Heart right ventricle (tissue), 16 donors: ENCODE measurements at regions not wholly inside any gene's neighbourhood (a gene's known extent, or its start where the extent isn't known, plus 50 kb on each side); places are given as distances from the start of the nearest gene placed in this dataset.

ENCODE experiments used
- ATAC-seq, 8 donors: fragments of 200-7000 bp; cut with Tn5 transposase; one replicate each; pipeline ENCODE4 v1.9.1; 2020; ENCODE audit warnings: mild to moderate bottlenecking in 8 of 8, moderate library complexity in 8 of 8, moderate number of reproducible peaks in 1 of 8
- DNase-seq, 2 donors: peaks; one replicate each; pipeline ENCODE4 v3.0.0-alpha.2; 2020
- H3K27ac ChIP-seq, 10 donors: fragments of 200-600 bp; sonication (generic) in 2 of 10; one replicate each; pipeline versions ENCODE4 v1.5.0 to v1.8.0; 2020 to 2022; ENCODE audit warnings: mild to moderate bottlenecking in 3 of 10
- H3K27me3 ChIP-seq, 7 donors: fragments of 200-600 bp; one replicate each; pipeline ENCODE4 v1.8.0; 2021 to 2022; ENCODE audit warnings: mild to moderate bottlenecking in 2 of 7
- H3K36me3 ChIP-seq, 9 donors: fragments of 200-600 bp; sonication (generic) in 1 of 9; one replicate each; pipeline versions ENCODE4 v1.5.0 to v1.8.0; 2020 to 2022; ENCODE audit warnings: mild to moderate bottlenecking in 2 of 9
- H3K4me1 ChIP-seq, 9 donors: fragments of 200-600 bp; sonication (generic) in 1 of 9; one replicate each; pipeline versions ENCODE4 v1.5.0 to v1.8.0; 2020 to 2022; ENCODE audit warnings: mild to moderate bottlenecking in 4 of 9
- H3K4me3 ChIP-seq, 10 donors: fragments of 200-600 bp; sonication (generic) in 2 of 10; one replicate each; pipeline versions ENCODE4 v1.5.0 to v1.8.0; 2020 to 2022; ENCODE audit warnings: mild to moderate bottlenecking in 7 of 10, moderate library complexity in 2 of 10
- H3K9me3 ChIP-seq, 11 donors: fragments of 200-600 bp in 10 of 11; sonication (generic) in 2 of 11; one replicate each; pipeline versions ENCODE4 v1.5.0 to v1.8.0; 2013 to 2022; ENCODE audit warnings: mild to moderate bottlenecking in 2 of 11, control low read depth in 1 of 11, moderate library complexity in 1 of 11
- CTCF ChIP-seq, 9 donors: fragments of 200-600 bp; sonication (generic) in 2 of 9; IDR thresholded peaks; one replicate each; pipeline versions ENCODE4 v1.5.0 to v1.8.0; 2021 to 2022; ENCODE audit warnings: antibody characterized with exemption in 9 of 9, mild to moderate bottlenecking in 5 of 9, moderate library complexity in 1 of 9
- WGBS, 2 donors: extraction: QIAGEN DNeasy Blood & Tissue Kit; methylation state at CpG; one replicate each; pipeline ENCODE4 v1.1.7; 2013; ENCODE audit warnings: inconsistent platforms in 1 of 2; 5-methylcytosine and 5-hydroxymethylcytosine counted together
- intact Hi-C, 10 donors: fragments of 100-400 bp; cut with DNase I; formaldehyde crosslinking; loops; one replicate each; pipeline versions ENCODE4 v1.11.1 to v1.14.2; 2022
- donor health status: Arrhythmogenic right ventricular cardiomyopathy.
- donor health status: ischemic (EF 13 %, LVEDD 7.1; RV severe dilation, severe dysfunction).
- donor health status: healthy with polysubstance abuse.
- donor health status: DM: no; HTN: yes; CAD: no.
- donor health status: DM: no; HTN: no; CAD: no.
- donor health status: ischemic (EF 25% LVEDD 6.9; RV normal size, moderate dysfunction).
- donor health status: ischemic (EF 25% LVEDD 5.7; RV mildly dilated, moderate dysfunction).
- donor health status: healthy.
- donor health status: DM: yes; HTN: yes; CAD: no.
- donor health status: Ischemic cardiomyopathy.
- donor health status: ischemic (EF 35%, LVEDD 5.7; RV mildly dilated, moderate dysfunction).
- donor health status: nonischemic (EF 11% LVEDD 7.7; RV severe dilation, severe dysfunction).
- donor health status: DM: yes; HTN: yes; CAD: no.
- donor health status: PGD.
- donor health status: ischemic (EF 29% LVEDD 5.4; RV normal size, mild dysfunction).
- donor health status: nonischemic (EF 23%, LVEDD 6.1; RV moderate dilation, normal function).

GRCh38 chr6:91433660-91434534 is 847.0 kb upstream of the MAP3K7 start:
- no peak for DNase-seq
- H3K27ac ChIP-seq, result no peak overlapping the region
- ATAC-seq, result no peak
- no peaks in the 10 kb centered on the region for H3K36me3 ChIP-seq
- no peaks in the 10 kb centered on the region for H3K27me3 ChIP-seq
- intact Hi-C loops, result no loop called here
- H3K4me1 ChIP-seq, result no peaks in the 10 kb centered on the region
- 47 to 65% methylated on average over 4 of the region's 4 CpGs for WGBS, 2 donors
- H3K9me3 ChIP-seq, result no peaks in the 10 kb centered on the region
- no peak for TF ChIP-seq CTCF (IDR thresholded peaks at IDR 0.05)
- no peak overlapping the region for H3K4me3 ChIP-seq

- no peak overlapping the region for H3K27ac ChIP-seq
- H3K9me3 ChIP-seq, result no peaks in the 10 kb centered on the region
- ATAC-seq, result no peak
- H3K4me3 ChIP-seq, result no peak overlapping the region
- no peaks in the 10 kb centered on the region for H3K36me3 ChIP-seq
- TF ChIP-seq CTCF (IDR thresholded peaks at IDR 0.05), result peak in 1 of 9 donors; percentile 62
- no peak for DNase-seq
- intact Hi-C loops, result no loop called here
- no peaks in the 10 kb centered on the region for H3K27me3 ChIP-seq
- H3K4me1 ChIP-seq, result no peaks in the 10 kb centered on the region
Measured at GRCh38 chr6:91428953-91429560, 842.2 kb upstream of the MAP3K7 start.

GRCh38 chr6:91428296-91428695 is 841.4 kb upstream of the MAP3K7 start:
- H3K9me3 ChIP-seq, result no peaks in the 10 kb centered on the region
- intact Hi-C loops, result no loop called here

GRCh38 chr6:91420243-91420642 is 833.4 kb upstream of the MAP3K7 start:
- DNase-seq (no peak), ATAC-seq (no peak)
- no peak for TF ChIP-seq CTCF (IDR thresholded peaks at IDR 0.05)
- intact Hi-C loops, result no loop called here
- no peak overlapping the region for H3K27ac ChIP-seq
- no peaks in the 10 kb centered on the region for H3K36me3 ChIP-seq
- 38 to 49% methylated on average over 1 of the region's 1 CpG for WGBS, 2 donors
- peaks cover 0 to 43% (median 11%) of the 10 kb centered on the region in 11 donors for H3K9me3 ChIP-seq
- H3K4me1 ChIP-seq, result no peaks in the 10 kb centered on the region
- H3K4me3 ChIP-seq, result no peak overlapping the region
- no peaks in the 10 kb centered on the region for H3K27me3 ChIP-seq

More at GRCh38 chr6:91428296-91428695, 841.4 kb upstream of the MAP3K7 start:
- Histone ChIP-seq H3K36me3 (no peaks in the 10 kb centered on the region), H3K27ac (no peak overlapping the region), H3K27me3 (no peaks in the 10 kb centered on the region), H3K4me1 (no peaks in the 10 kb centered on the region), H3K4me3 (no peak overlapping the region)
- WGBS, 2 donors, result 68 to 72% methylated on average over 3 of the region's 3 CpGs
- DNase-seq, result no peak
- no peak for TF ChIP-seq CTCF (IDR thresholded peaks at IDR 0.05)
- no peak for ATAC-seq
